K562 (cell line): ENCODE measurements at regions not wholly inside any gene's neighbourhood (a gene's known extent, or its start where the extent isn't known, plus 50 kb on each side); places are given as distances from the start of the nearest gene placed in this dataset.

Experiments
- ATAC-seq: fragments of 200-7000 bp; cut with Tn5 transposase; 3 replicates; pipeline ENCODE4 v1.9.1; 2020; ENCODE audit warnings: moderate library complexity
- BruUV-seq: library from RNA; stranded (reverse); fragments of 400-500 nt; replicated peaks from 2 replicates; lab custom pipeline; 2021; lab: Mats Ljungman, UMichigan
- CTCF ChIA-PET: fragments of 300-600 bp; formaldehyde crosslinking; extraction: SDS; loops from one replicate; lab custom pipeline; 2021; ENCODE audit warnings: low intra/inter-chr PET ratio; lab: Yijun Ruan, JAX
- POLR2A ChIA-PET: fragments of 300-600, 350-650 bp; sonication (Branson Sonifier 250); formaldehyde crosslinking; extraction: SDS; loops from one replicate; lab custom pipeline; 2021; ENCODE audit warnings: antibody characterized with exemption, inconsistent platforms; lab: Yijun Ruan, JAX
- DNase-seq, 4 experiments: peaks; one replicate each; pipeline versions ENCODE4 v3.0.0 to v3.0.0-alpha.2; 2011 to 2018; ENCODE audit warnings: low spot score in 3 of 4, mixed read lengths in 3 of 4; ENCODE audit errors: extremely low read depth in 1 of 4
- FAIRE-seq: peaks from 2 replicates; lab custom pipeline; 2011; peaks lifted over from hg19 to GRCh38; lab: Jason Lieb, UNC
- H2AFZ ChIP-seq: 2 replicates; pipeline ENCODE4 v1.6.0; 2011; ENCODE audit warnings: low read depth, low read length, control low read depth, inconsistent platforms
- H3K27ac ChIP-seq: fragments of 200-600 bp; 3 replicates; pipeline ENCODE4 v1.8.0; 2011; ENCODE audit warnings: low read depth, mild to moderate bottlenecking, control low read depth, inconsistent platforms, low read length, moderate library complexity, mixed read lengths; ENCODE audit errors: extremely low read depth
- H3K27me3 ChIP-seq, 2 experiments: fragments of 300-600 bp in 1 of 2; 2 replicates in 1 of 2; 3 replicates in 1 of 2; pipeline versions ENCODE4 v1.6.0 to v1.8.0; 2011; ENCODE audit warnings: inconsistent platforms in 2 of 2, low read length in 2 of 2, mild to moderate bottlenecking in 1 of 2, mixed read lengths in 1 of 2, moderate library complexity in 1 of 2; ENCODE audit not compliant: control insufficient read depth in 2 of 2, insufficient read depth in 2 of 2
- H3K36me3 ChIP-seq: fragments of 300-600 bp; 3 replicates; pipeline ENCODE4 v1.8.0; 2011; ENCODE audit warnings: mild to moderate bottlenecking, low read length, inconsistent platforms; ENCODE audit not compliant: control insufficient read depth, insufficient read depth
- H3K4me1 ChIP-seq, 2 experiments: fragments of 200-600 bp in 1 of 2; replicated peaks in 1 of 2; 2 replicates in 1 of 2; 3 replicates in 1 of 2; pipeline versions ENCODE4 v1.5.1 to v1.8.0; 2011; ENCODE audit warnings: inconsistent platforms in 2 of 2, low read length in 2 of 2, mild to moderate bottlenecking in 1 of 2, mixed read lengths in 1 of 2, moderate library complexity in 1 of 2; ENCODE audit not compliant: control insufficient read depth in 2 of 2, insufficient read depth in 2 of 2
- H3K4me2 ChIP-seq: 2 replicates; pipeline ENCODE4 v1.6.1; 2011; ENCODE audit warnings: low read length, control low read depth, inconsistent platforms, mixed read lengths; ENCODE audit not compliant: insufficient read depth
- H3K4me3 ChIP-seq: fragments of 200-600 bp; sonication (generic), shearing (Covaris generic); 2 replicates; pipeline ENCODE4 v1.5.1; 2016; ENCODE audit warnings: control low read depth, inconsistent platforms
- H3K79me2 ChIP-seq: fragments of 200-600 bp; 3 replicates; pipeline ENCODE4 v1.8.0; 2011; ENCODE audit warnings: low read length, inconsistent platforms; ENCODE audit not compliant: control insufficient read depth, insufficient read depth
- H3K9ac ChIP-seq, 2 experiments: 2 replicates each; pipeline versions ENCODE4 v1.6.0 to v1.6.1; 2011; ENCODE audit warnings: low read depth in 2 of 2, low read length in 2 of 2, control low read depth in 1 of 2, inconsistent platforms in 1 of 2, mild to moderate bottlenecking in 1 of 2, mixed read lengths in 1 of 2; ENCODE audit not compliant: insufficient read depth in 1 of 2
- H3K9me1 ChIP-seq: one replicate; pipeline ENCODE4 v1.6.0; 2011; ENCODE audit warnings: inconsistent platforms, mild to moderate bottlenecking, low read length, moderate library complexity; ENCODE audit not compliant: control insufficient read depth, insufficient read depth
- H3K9me3 ChIP-seq: replicated peaks from 2 replicates; pipeline ENCODE4 v1.5.1; 2011; ENCODE audit warnings: low read depth, low read length, inconsistent platforms; ENCODE audit not compliant: control insufficient read depth, insufficient read depth
- H4K20me1 ChIP-seq: replicated peaks from 2 replicates; pipeline ENCODE4 v1.6.1; 2011; ENCODE audit warnings: low read length, inconsistent platforms, mixed read lengths; ENCODE audit not compliant: control insufficient read depth, insufficient read depth
- CHCHD3 ChIP-seq: fragments of 250-450 bp; sonication (Bioruptor Pico); IDR thresholded peaks from 2 replicates; pipeline ENCODE4 v2.1.2; 2022; ENCODE audit warnings: mild to moderate bottlenecking
- DNMT1 ChIP-seq: fragments of 450-650 bp; IDR thresholded peaks from 2 replicates; pipeline ENCODE4 v1.6.1; 2016; ENCODE audit warnings: antibody characterized with exemption, mild to moderate bottlenecking
- KAT2B ChIP-seq: IDR thresholded peaks from one replicate; pipeline ENCODE4 v1.6.1; 2012; ENCODE audit warnings: low read depth, mild to moderate bottlenecking, control low read depth, inconsistent platforms, low read length, moderate library complexity
- ZNF124 ChIP-seq: sonication (generic); formaldehyde crosslinking; IDR thresholded peaks from 2 replicates; pipeline ENCODE4 v1.8.1; 2022; ENCODE audit warnings: missing genetic modification reagents
- ZNF224 ChIP-seq: sonication (generic); formaldehyde crosslinking; IDR thresholded peaks from 2 replicates; pipeline ENCODE4 v1.8.0; 2022; ENCODE audit warnings: mild to moderate bottlenecking, missing genetic modification reagents
- WGBS: fragments of 100-300 bp; shearing (Covaris generic); methylation state at CpG from one replicate; pipeline ENCODE4 v1.1.6; 2016; ENCODE audit warnings: low coverage, mixed read lengths; ENCODE audit not compliant: insufficient coverage; ENCODE audit errors: missing lambda C conversion rate; 5-methylcytosine and 5-hydroxymethylcytosine counted together
- in situ Hi-C: fragments of 300-500 bp; cut with MboI; formaldehyde crosslinking; loops from 4 replicates; pipeline ENCODE4 v1.15.0; 2018; ENCODE audit warnings: inconsistent platforms, mixed read lengths
- intact Hi-C: fragments of 100-400 bp; cut with micrococcal nuclease; formaldehyde crosslinking; loops from 2 replicates; pipeline ENCODE4 v1.14.2; 2022

- Histone ChIP-seq H3K4me3 (no peak overlapping the region), H2AFZ (no peak overlapping the region), H3K27me3 (no peaks in the 10 kb centered on the region), H3K4me1 (no peaks in the 10 kb centered on the region), H3K4me2 (no peak overlapping the region), H3K79me2 (no peaks in the 10 kb centered on the region), H4K20me1 (no peaks in the 10 kb centered on the region), H3K9ac (no peak overlapping the region), H3K9me3 (no peaks in the 10 kb centered on the region), H3K9me1 (no peaks in the 10 kb centered on the region), H3K27ac (no peak overlapping the region), H3K36me3 (no peaks in the 10 kb centered on the region)
- DNase-seq (no peak), ATAC-seq (no peak), FAIRE-seq (no peak)
- 2% methylated on average over 5 of the region's 5 CpGs for WGBS
- BruUV-seq, result no TSS peak
- ChIA-PET CTCF (no interaction called here), POLR2A (no interaction called here)
- TF ChIP-seq CHCHD3 (CRISPR knock-in tag), result no peak
- no peak for TF ChIP-seq ZNF124
- no peak for TF ChIP-seq KAT2B
- TF ChIP-seq ZNF224 (CRISPR knock-in tag), result no peak
- intact Hi-C loops (no loop called here), in situ Hi-C loops (no loop called here)
These were observed 62.9 kb upstream of the ARG1 start for GRCh38 chr6:131510094-131510493.

GRCh38 chr6:131510591-131510990 lies 62.4 kb upstream of the ARG1 start:
- Histone ChIP-seq H4K20me1 (no peaks in the 10 kb centered on the region), H3K9me3 (no peaks in the 10 kb centered on the region), H3K27ac (no peak overlapping the region), H3K36me3 (no peaks in the 10 kb centered on the region), H3K79me2 (no peaks in the 10 kb centered on the region), H3K4me2 (no peak overlapping the region), H3K9me1 (no peaks in the 10 kb centered on the region), H3K9ac (no peak overlapping the region), H2AFZ (no peak overlapping the region), H3K4me1 (no peaks in the 10 kb centered on the region), H3K27me3 (no peaks in the 10 kb centered on the region), H3K4me3 (no peak overlapping the region)
- in situ Hi-C loops (no loop called here), intact Hi-C loops (no loop called here)
- FAIRE-seq, result no peak
- ChIA-PET CTCF (no interaction called here), POLR2A (no interaction called here)
- no peak for ATAC-seq
- DNase-seq, result no peak
- no TSS peak for BruUV-seq
- TF ChIP-seq DNMT1, result no peak
